WTC11 (cell line): ENCODE measurements at regions not wholly inside any gene's neighbourhood (a gene's known extent, or its start where the extent isn't known, plus 50 kb on each side); places are given as distances from the start of the nearest gene placed in this dataset.

Experiments used
- CTCF ChIP-seq: fragments of 200-600 bp; IDR thresholded peaks from 2 replicates; pipeline ENCODE4 v1.8.0; 2022; ENCODE audit warnings: antibody characterized with exemption
- HMGXB4 ChIP-seq: sonication (generic); formaldehyde crosslinking; IDR thresholded peaks from 2 replicates; pipeline ENCODE4 v1.8.1; 2023; ENCODE audit warnings: mild to moderate bottlenecking, moderate library complexity, missing genetic modification reagents
- SOX15 ChIP-seq: fragments of 250-450 bp; sonication (Bioruptor Pico); IDR thresholded peaks from 2 replicates; pipeline ENCODE4 v1.9.0; 2021; ENCODE audit warnings: mild to moderate bottlenecking
- ZNF281 ChIP-seq: sonication (generic); formaldehyde crosslinking; IDR thresholded peaks from 2 replicates; pipeline ENCODE4 v1.8.0; 2023; ENCODE audit warnings: mild to moderate bottlenecking, missing genetic modification reagents

- TF ChIP-seq SOX15 (CRISPR knock-in tag) = no peak
- TF ChIP-seq ZNF281 (CRISPR knock-in tag) = no peak
- no peak for TF ChIP-seq HMGXB4 (CRISPR knock-in tag)
- no peak for TF ChIP-seq CTCF
Observed at GRCh38 chr4:180100433-180101344, 2142.5 kb upstream of the TENM3 start.
